HCT116 (cell line): ENCODE measurements at regions not wholly inside any gene's neighbourhood (a gene's known extent, or its start where the extent isn't known, plus 50 kb on each side); places are given as distances from the start of the nearest gene placed in this dataset.

ENCODE experiments used
- ATAC-seq: fragments of 200-7000 bp; cut with Tn5 transposase; 2 replicates; pipeline ENCODE4 v1.9.1; 2020; ENCODE audit warnings: mild to moderate bottlenecking, moderate library complexity
- BruUV-seq: library from RNA; stranded (reverse); fragments of 400-500 nt; replicated peaks from 2 replicates; lab custom pipeline; 2021; lab: Mats Ljungman, UMichigan
- CTCF ChIA-PET: fragments of 300-600 bp; sonication (Branson Sonifier 250); formaldehyde crosslinking; loops from one replicate; lab custom pipeline; 2021; ENCODE audit warnings: antibody characterized with exemption; lab: Charles Lee
- POLR2A ChIA-PET: fragments of 300-600, 350-600 bp; sonication (Branson Sonifier 250); formaldehyde crosslinking; loops from one replicate; lab custom pipeline; 2021; ENCODE audit warnings: antibody characterized with exemption; lab: Charles Lee
- RAD21 ChIA-PET, 2 experiments: fragments of 300-600 bp; sonication (Branson Sonifier 250); formaldehyde crosslinking; loops; one replicate each; lab custom pipeline; 2023; ENCODE audit warnings: low total read pairs in 2 of 2; ENCODE audit not compliant: uncharacterized antibody in 2 of 2, unreplicated experiment in 2 of 2, low non-redundant PET in 1 of 2; lab: Charles Lee
- DNase-seq: peaks from one replicate; pipeline ENCODE4 v3.0.0-alpha.2; 2010; ENCODE audit warnings: low read depth, low spot score
- H2AFZ ChIP-seq: fragments of 200-600 bp; shearing (Covaris generic), sonication (generic); 2 replicates; pipeline ENCODE4 v1.6.1; 2017; ENCODE audit warnings: low read depth, mixed run types, mixed read lengths, antibody characterized with exemption, low read length; ENCODE audit not compliant: poor library complexity, severe bottlenecking
- H3K27ac ChIP-seq: 2 replicates; pipeline ENCODE4 v1.5.1; 2012; ENCODE audit warnings: low read depth, low read length
- H3K27me3 ChIP-seq: fragments of 200-600 bp; sonication (generic); 2 replicates; pipeline ENCODE4 v1.6.1; 2016; ENCODE audit warnings: mixed run types, low read length, mixed read lengths; ENCODE audit not compliant: insufficient read depth
- H3K36me3 ChIP-seq, 2 experiments: fragments of 200-500 bp in 1 of 2; fragments of 200-600 bp in 1 of 2; sonication (Bioruptor generic) in 1 of 2; sonication (generic) in 1 of 2; 2 replicates each; pipeline versions ENCODE4 v1.5.1 to v1.6.1; 2014 to 2016; ENCODE audit warnings: low read length in 2 of 2, inconsistent platforms in 1 of 2, mixed read lengths in 1 of 2, mixed run types in 1 of 2; ENCODE audit not compliant: insufficient read depth in 2 of 2, control insufficient read depth in 1 of 2
- H3K4me1 ChIP-seq, 2 experiments: fragments of 200-600 bp in 1 of 2; sonication (generic) in 1 of 2; 2 replicates each; pipeline versions ENCODE4 v1.5.1 to v1.6.1; 2012 to 2017; ENCODE audit warnings: low read length in 2 of 2, inconsistent platforms in 1 of 2, mild to moderate bottlenecking in 1 of 2, mixed read lengths in 1 of 2, mixed run types in 1 of 2, moderate library complexity in 1 of 2; ENCODE audit not compliant: insufficient read depth in 2 of 2, control insufficient read depth in 1 of 2
- H3K4me2 ChIP-seq: fragments of 200-600 bp; sonication (generic); 2 replicates; pipeline ENCODE4 v1.6.1; 2017; ENCODE audit warnings: mixed run types, low read length, mixed read lengths
- H3K4me3 ChIP-seq, 2 experiments: fragments of 200-600 bp in 1 of 2; sonication (generic) in 1 of 2; replicated peaks in 1 of 2; 2 replicates each; pipeline ENCODE4 v1.5.1; 2011 to 2016; ENCODE audit warnings: low read length in 2 of 2, control low read depth in 1 of 2, low read depth in 1 of 2, mild to moderate bottlenecking in 1 of 2, mixed read lengths in 1 of 2, mixed run types in 1 of 2
- H3K79me2 ChIP-seq: fragments of 200-600 bp; sonication (generic); 2 replicates; pipeline ENCODE4 v1.6.1; 2017; ENCODE audit warnings: mild to moderate bottlenecking, mixed run types, low read length, moderate library complexity, mixed read lengths; ENCODE audit not compliant: insufficient read depth
- H3K9ac ChIP-seq: fragments of 200-600 bp; sonication (generic); 2 replicates; pipeline ENCODE4 v1.6.1; 2016; ENCODE audit warnings: low read length, mixed read lengths
- H3K9me2 ChIP-seq: fragments of 200-600 bp; sonication (generic), shearing (Covaris generic); 2 replicates; pipeline ENCODE4 v1.6.1; 2017; ENCODE audit warnings: mixed run types, mild to moderate bottlenecking, moderate library complexity; ENCODE audit not compliant: insufficient read depth
- H3K9me3 ChIP-seq, 2 experiments: fragments of 200-500 bp in 1 of 2; fragments of 200-600 bp in 1 of 2; sonication (Bioruptor generic) in 1 of 2; sonication (generic) in 1 of 2; 2 replicates each; pipeline ENCODE4 v1.6.1; 2014 to 2017; ENCODE audit warnings: low read length in 2 of 2, mixed read lengths in 2 of 2, inconsistent platforms in 1 of 2, low read depth in 1 of 2, mild to moderate bottlenecking in 1 of 2, mixed run types in 1 of 2, moderate library complexity in 1 of 2; ENCODE audit not compliant: control insufficient read depth in 1 of 2, insufficient read depth in 1 of 2
- H4K20me1 ChIP-seq: fragments of 200-600 bp; sonication (generic), shearing (Covaris generic); 2 replicates; pipeline ENCODE4 v1.6.1; 2017; ENCODE audit warnings: mixed run types, mild to moderate bottlenecking, moderate library complexity; ENCODE audit not compliant: insufficient read depth
- CEBPB ChIP-seq: IDR thresholded peaks from 2 replicates; pipeline ENCODE4 v1.6.1; 2012; ENCODE audit warnings: low read depth
- EGR1 ChIP-seq: IDR thresholded peaks from 2 replicates; pipeline ENCODE4 v1.6.1; 2012; ENCODE audit warnings: low read depth
- ELF1 ChIP-seq: IDR thresholded peaks from 2 replicates; pipeline ENCODE4 v1.6.1; 2012; ENCODE audit warnings: low read depth, borderline replicate concordance
- EZH2 ChIP-seq: fragments of 200-600 bp; sonication (generic); IDR thresholded peaks from 2 replicates; pipeline ENCODE4 v1.6.1; 2017; ENCODE audit warnings: antibody characterized with exemption, mixed run types
- EZH2phosphoT487 ChIP-seq: fragments of 200-600 bp; IDR thresholded peaks from 2 replicates; pipeline ENCODE4 v1.6.1; 2018; ENCODE audit warnings: antibody characterized with exemption, borderline replicate concordance
- FOSL1 ChIP-seq: IDR thresholded peaks from 2 replicates; pipeline ENCODE4 v1.6.1; 2012; ENCODE audit warnings: low read depth
- JUND ChIP-seq: IDR thresholded peaks from 2 replicates; pipeline ENCODE4 v1.6.1; 2012
- POLR2AphosphoS5 ChIP-seq: IDR thresholded peaks from 2 replicates; pipeline ENCODE4 v1.6.1; 2011; ENCODE audit warnings: mild to moderate bottlenecking, low read depth, low read length, moderate library complexity
- SIN3A ChIP-seq: IDR thresholded peaks from 2 replicates; pipeline ENCODE4 v1.6.1; 2012; ENCODE audit warnings: low read depth
- SP1 ChIP-seq: IDR thresholded peaks from 2 replicates; pipeline ENCODE4 v1.6.1; 2012; ENCODE audit warnings: low read depth
- SRF ChIP-seq: IDR thresholded peaks from 2 replicates; pipeline ENCODE4 v1.6.1; 2012; ENCODE audit warnings: low read depth
- ZFX ChIP-seq: fragments of 450-650 bp; IDR thresholded peaks from 2 replicates; pipeline ENCODE4 v1.6.1; 2017
- ZNF274 ChIP-seq: fragments of 200-500 bp; sonication (Bioruptor generic); IDR thresholded peaks from 2 replicates; pipeline ENCODE4 v1.6.1; 2014; ENCODE audit warnings: mild to moderate bottlenecking, low read depth, low read length, inconsistent platforms
- intact Hi-C: fragments of 100-400 bp; cut with micrococcal nuclease; formaldehyde crosslinking; loops from 2 replicates; pipeline ENCODE4 v1.10.0; 2022
- TF ChIP-seq, protein P1 (sequence below): IDR thresholded peaks from 2 replicates; pipeline ENCODE4 v1.6.1; 2012
- TF ChIP-seq, protein P2 (sequence below), 3 experiments: fragments of 200-600 bp in 1 of 3; sonication (generic) in 1 of 3; IDR thresholded peaks in 2 of 3; conservative IDR thresholded peaks in 1 of 3; 2 replicates each; pipeline ENCODE4 v1.5.1; 2012 to 2017; ENCODE audit warnings: low read depth in 2 of 3, low read length in 2 of 3, antibody characterized with exemption in 1 of 3, borderline replicate concordance in 1 of 3, control low read depth in 1 of 3, mild to moderate bottlenecking in 1 of 3, mixed read lengths in 1 of 3, mixed run types in 1 of 3, moderate library complexity in 1 of 3; ENCODE audit not compliant: insufficient read depth in 1 of 3
- TF ChIP-seq, protein P3 (sequence below): IDR thresholded peaks from 2 replicates; pipeline ENCODE4 v1.6.1; 2012; ENCODE audit warnings: low read depth

DNA sequence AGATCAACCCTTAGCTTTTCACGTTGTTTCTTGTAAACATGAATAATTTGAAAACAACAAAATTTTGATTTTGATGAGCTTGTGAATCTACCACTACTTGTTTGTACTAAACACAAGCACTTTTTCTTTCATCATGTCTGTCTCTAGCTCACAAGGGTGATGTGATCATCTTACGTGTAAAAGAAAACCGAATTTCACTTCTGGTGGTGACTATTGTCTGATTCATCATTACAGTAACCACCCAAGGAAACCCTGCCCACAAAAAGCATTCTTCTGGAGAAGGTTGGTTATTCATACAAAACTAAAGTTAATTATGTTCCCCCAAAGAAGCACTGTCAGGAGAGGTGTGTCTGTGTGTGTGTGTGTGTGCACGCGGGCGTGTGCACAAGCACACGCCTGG, 285.4 kb downstream of the ZNF516 start:
- POLR2A ChIA-PET, result no interaction called here
- no TSS peak for BruUV-seq
- RAD21 ChIA-PET, result no interaction called here
- Histone ChIP-seq H3K27me3 (peaks cover 18% of the 10 kb centered on the region), H3K36me3 (no peaks in the 10 kb centered on the region), H3K9me2 (no peaks in the 10 kb centered on the region), H3K79me2 (no peaks in the 10 kb centered on the region), H3K27ac (no peak overlapping the region), H3K4me2 (no peak overlapping the region), H4K20me1 (no peaks in the 10 kb centered on the region), H3K9me3 (no peaks in the 10 kb centered on the region), H3K9ac (no peak overlapping the region), H3K4me1 (peaks cover 0 to 3% of the 10 kb centered on the region in 2 experiments; a peak in 1 of 4 replicates), H3K4me3 (no peak overlapping the region), H2AFZ (no peak overlapping the region)
- intact Hi-C loops, result no loop called here
- TF ChIP-seq SRF (no peak), SP1 (no peak), JUND (no peak), ELF1 (no peak)
- CTCF ChIA-PET, result no interaction called here
- DNase-seq (no peak), ATAC-seq (no peak)

DNA sequence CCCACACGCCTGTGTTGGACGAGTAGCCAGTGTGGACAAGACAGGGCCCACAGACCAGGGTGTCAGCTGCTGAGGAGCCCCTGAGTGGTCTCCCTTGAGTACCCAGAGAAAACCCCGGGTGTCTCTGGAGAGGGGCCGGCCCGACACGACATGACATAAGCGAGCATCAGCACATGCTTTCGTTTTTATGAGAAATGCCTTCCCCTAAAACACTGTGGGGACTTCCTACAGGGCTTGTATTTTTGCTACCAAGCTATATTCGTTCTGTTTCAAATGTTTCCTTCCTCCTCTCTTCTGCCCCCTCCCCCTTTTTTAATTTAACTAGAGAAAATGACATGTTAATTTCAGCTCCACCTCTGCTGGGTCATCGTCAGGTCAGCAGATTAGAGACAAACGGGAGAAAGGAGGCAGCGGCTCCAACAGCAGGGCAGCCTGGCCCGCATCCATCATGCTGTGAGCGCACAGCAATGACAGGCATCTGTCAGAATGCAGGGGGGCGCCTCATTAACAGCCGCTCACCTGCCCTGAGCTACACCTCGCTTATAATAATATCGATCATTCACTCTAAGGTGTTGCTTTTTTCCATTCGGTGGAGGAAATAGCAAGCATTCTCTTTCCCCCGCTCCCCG, 286.2 kb downstream of the ZNF516 start:
- Histone ChIP-seq H3K4me3 (no peak overlapping the region), H3K27me3 (peaks cover 18% of the 10 kb centered on the region), H4K20me1 (no peaks in the 10 kb centered on the region), H3K79me2 (no peaks in the 10 kb centered on the region), H3K36me3 (no peaks in the 10 kb centered on the region), H3K9ac (no peak overlapping the region), H3K4me2 (no peak overlapping the region), H3K9me2 (no peaks in the 10 kb centered on the region), H3K9me3 (no peaks in the 10 kb centered on the region), H3K4me1 (peaks cover 0 to 3% of the 10 kb centered on the region in 2 experiments; a peak in 1 of 4 replicates), H2AFZ (no peak overlapping the region), H3K27ac (no peak overlapping the region)
- ChIA-PET RAD21 (no interaction called here), CTCF (no interaction called here), POLR2A (no interaction called here)
- DNase-seq (no peak), ATAC-seq (no peak)
- intact Hi-C loops, result no loop called here
- no TSS peak for BruUV-seq
- TF ChIP-seq JUND (no peak), ELF1 (no peak), ZFX (no peak), SIN3A (no peak), FOSL1 (no peak), EGR1 (no peak), ZNF274 (no peak), EZH2phosphoT487 (no peak), POLR2AphosphoS5 (no peak), CEBPB (no peak), EZH2 (no peak)
- TF ChIP-seq, protein P1, sequence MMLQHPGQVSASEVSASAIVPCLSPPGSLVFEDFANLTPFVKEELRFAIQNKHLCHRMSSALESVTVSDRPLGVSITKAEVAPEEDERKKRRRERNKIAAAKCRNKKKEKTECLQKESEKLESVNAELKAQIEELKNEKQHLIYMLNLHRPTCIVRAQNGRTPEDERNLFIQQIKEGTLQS, result no peak
- TF ChIP-seq, protein P2, sequence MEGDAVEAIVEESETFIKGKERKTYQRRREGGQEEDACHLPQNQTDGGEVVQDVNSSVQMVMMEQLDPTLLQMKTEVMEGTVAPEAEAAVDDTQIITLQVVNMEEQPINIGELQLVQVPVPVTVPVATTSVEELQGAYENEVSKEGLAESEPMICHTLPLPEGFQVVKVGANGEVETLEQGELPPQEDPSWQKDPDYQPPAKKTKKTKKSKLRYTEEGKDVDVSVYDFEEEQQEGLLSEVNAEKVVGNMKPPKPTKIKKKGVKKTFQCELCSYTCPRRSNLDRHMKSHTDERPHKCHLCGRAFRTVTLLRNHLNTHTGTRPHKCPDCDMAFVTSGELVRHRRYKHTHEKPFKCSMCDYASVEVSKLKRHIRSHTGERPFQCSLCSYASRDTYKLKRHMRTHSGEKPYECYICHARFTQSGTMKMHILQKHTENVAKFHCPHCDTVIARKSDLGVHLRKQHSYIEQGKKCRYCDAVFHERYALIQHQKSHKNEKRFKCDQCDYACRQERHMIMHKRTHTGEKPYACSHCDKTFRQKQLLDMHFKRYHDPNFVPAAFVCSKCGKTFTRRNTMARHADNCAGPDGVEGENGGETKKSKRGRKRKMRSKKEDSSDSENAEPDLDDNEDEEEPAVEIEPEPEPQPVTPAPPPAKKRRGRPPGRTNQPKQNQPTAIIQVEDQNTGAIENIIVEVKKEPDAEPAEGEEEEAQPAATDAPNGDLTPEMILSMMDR (IDR thresholded peaks at IDR 0.05 in 2 of 3, conservative IDR thresholded peaks at IDR 0.05 in 1 of 3; ENCODE audit: borderline replicate concordance in 1 of 3, insufficient read depth in 1 of 3, low read depth in 2 of 3, low read length in 2 of 3), result no peak
- TF ChIP-seq, protein P3, sequence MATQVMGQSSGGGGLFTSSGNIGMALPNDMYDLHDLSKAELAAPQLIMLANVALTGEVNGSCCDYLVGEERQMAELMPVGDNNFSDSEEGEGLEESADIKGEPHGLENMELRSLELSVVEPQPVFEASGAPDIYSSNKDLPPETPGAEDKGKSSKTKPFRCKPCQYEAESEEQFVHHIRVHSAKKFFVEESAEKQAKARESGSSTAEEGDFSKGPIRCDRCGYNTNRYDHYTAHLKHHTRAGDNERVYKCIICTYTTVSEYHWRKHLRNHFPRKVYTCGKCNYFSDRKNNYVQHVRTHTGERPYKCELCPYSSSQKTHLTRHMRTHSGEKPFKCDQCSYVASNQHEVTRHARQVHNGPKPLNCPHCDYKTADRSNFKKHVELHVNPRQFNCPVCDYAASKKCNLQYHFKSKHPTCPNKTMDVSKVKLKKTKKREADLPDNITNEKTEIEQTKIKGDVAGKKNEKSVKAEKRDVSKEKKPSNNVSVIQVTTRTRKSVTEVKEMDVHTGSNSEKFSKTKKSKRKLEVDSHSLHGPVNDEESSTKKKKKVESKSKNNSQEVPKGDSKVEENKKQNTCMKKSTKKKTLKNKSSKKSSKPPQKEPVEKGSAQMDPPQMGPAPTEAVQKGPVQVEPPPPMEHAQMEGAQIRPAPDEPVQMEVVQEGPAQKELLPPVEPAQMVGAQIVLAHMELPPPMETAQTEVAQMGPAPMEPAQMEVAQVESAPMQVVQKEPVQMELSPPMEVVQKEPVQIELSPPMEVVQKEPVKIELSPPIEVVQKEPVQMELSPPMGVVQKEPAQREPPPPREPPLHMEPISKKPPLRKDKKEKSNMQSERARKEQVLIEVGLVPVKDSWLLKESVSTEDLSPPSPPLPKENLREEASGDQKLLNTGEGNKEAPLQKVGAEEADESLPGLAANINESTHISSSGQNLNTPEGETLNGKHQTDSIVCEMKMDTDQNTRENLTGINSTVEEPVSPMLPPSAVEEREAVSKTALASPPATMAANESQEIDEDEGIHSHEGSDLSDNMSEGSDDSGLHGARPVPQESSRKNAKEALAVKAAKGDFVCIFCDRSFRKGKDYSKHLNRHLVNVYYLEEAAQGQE, result no peak
